CD8-positive, alpha-beta memory T cell (primary cell): ENCODE measurements at regions not wholly inside any gene's neighbourhood (a gene's known extent, or its start where the extent isn't known, plus 50 kb on each side); places are given as distances from the start of the nearest gene placed in this dataset.

Source experiments
- CTCF ChIA-PET: fragments of 350-600 bp; sonication (Branson Sonifier 250); formaldehyde crosslinking; loops from one replicate; lab custom pipeline; 2021; ENCODE audit warnings: antibody characterized with exemption; lab: Charles Lee
- POLR2A ChIA-PET: fragments of 350-600 bp; sonication (Branson Sonifier 250); formaldehyde crosslinking; loops from one replicate; lab custom pipeline; 2021; ENCODE audit warnings: antibody characterized with exemption; lab: Charles Lee
- DNase-seq, 5 donors: peaks; one replicate each; pipeline versions ENCODE4 v3.0.0 to v3.0.0-alpha.2; 2020 to 2022; ENCODE audit warnings: mixed read lengths in 1 of 5
- H3K27ac ChIP-seq: one replicate; pipeline ENCODE4 v1.7.0; 2013; ENCODE audit warnings: low read depth, mild to moderate bottlenecking, low read length, moderate library complexity
- H3K27me3 ChIP-seq: 2 replicates; pipeline ENCODE4 v1.7.0; 2013; ENCODE audit warnings: low read length, mild to moderate bottlenecking; ENCODE audit not compliant: insufficient read depth, poor library complexity, severe bottlenecking
- H3K36me3 ChIP-seq: 2 replicates; pipeline ENCODE4 v1.7.0; 2013; ENCODE audit warnings: mild to moderate bottlenecking, low read length, moderate library complexity; ENCODE audit not compliant: insufficient read depth
- H3K4me1 ChIP-seq: 2 replicates; pipeline ENCODE4 v1.7.0; 2013; ENCODE audit warnings: mild to moderate bottlenecking, low read length, moderate library complexity; ENCODE audit not compliant: insufficient read depth
- H3K4me3 ChIP-seq: 2 replicates; pipeline ENCODE4 v1.7.0; 2013; ENCODE audit warnings: mild to moderate bottlenecking, low read length
- H3K9me3 ChIP-seq: 2 replicates; pipeline ENCODE4 v1.7.0; 2013; ENCODE audit warnings: mild to moderate bottlenecking, low read length
- H3K27ac Mint-ChIP-seq, 8 donors: one replicate each; pipeline ENCODE4 v1.8.0; 2020 to 2021; ENCODE audit warnings: mixed read lengths in 8 of 8, mild to moderate bottlenecking in 6 of 8, inconsistent platforms in 3 of 8, moderate library complexity in 3 of 8
- H3K27me3 Mint-ChIP-seq, 2 donors: one replicate each; pipeline ENCODE4 v1.8.0; 2020 to 2021; ENCODE audit warnings: mixed read lengths in 2 of 2, mild to moderate bottlenecking in 1 of 2, moderate library complexity in 1 of 2
- H3K36me3 Mint-ChIP-seq, 3 donors: one replicate each; pipeline ENCODE4 v1.8.0; 2020 to 2021; ENCODE audit warnings: mixed read lengths in 3 of 3, inconsistent platforms in 1 of 3, mild to moderate bottlenecking in 1 of 3
- H3K4me1 Mint-ChIP-seq, 3 donors: one replicate each; pipeline ENCODE4 v1.8.0; 2020 to 2021; ENCODE audit warnings: mixed read lengths in 3 of 3, inconsistent platforms in 1 of 3, mild to moderate bottlenecking in 1 of 3
- H3K4me3 Mint-ChIP-seq, 7 donors: one replicate each; pipeline ENCODE4 v1.8.0; 2020 to 2021; ENCODE audit warnings: mixed read lengths in 7 of 7, mild to moderate bottlenecking in 6 of 7, moderate library complexity in 4 of 7, inconsistent platforms in 2 of 7
- H3K9me3 Mint-ChIP-seq, 5 donors: one replicate each; pipeline ENCODE4 v1.8.0; 2020 to 2022; ENCODE audit warnings: mixed read lengths in 5 of 5, mild to moderate bottlenecking in 3 of 5, moderate library complexity in 2 of 5, inconsistent platforms in 1 of 5

DNA sequence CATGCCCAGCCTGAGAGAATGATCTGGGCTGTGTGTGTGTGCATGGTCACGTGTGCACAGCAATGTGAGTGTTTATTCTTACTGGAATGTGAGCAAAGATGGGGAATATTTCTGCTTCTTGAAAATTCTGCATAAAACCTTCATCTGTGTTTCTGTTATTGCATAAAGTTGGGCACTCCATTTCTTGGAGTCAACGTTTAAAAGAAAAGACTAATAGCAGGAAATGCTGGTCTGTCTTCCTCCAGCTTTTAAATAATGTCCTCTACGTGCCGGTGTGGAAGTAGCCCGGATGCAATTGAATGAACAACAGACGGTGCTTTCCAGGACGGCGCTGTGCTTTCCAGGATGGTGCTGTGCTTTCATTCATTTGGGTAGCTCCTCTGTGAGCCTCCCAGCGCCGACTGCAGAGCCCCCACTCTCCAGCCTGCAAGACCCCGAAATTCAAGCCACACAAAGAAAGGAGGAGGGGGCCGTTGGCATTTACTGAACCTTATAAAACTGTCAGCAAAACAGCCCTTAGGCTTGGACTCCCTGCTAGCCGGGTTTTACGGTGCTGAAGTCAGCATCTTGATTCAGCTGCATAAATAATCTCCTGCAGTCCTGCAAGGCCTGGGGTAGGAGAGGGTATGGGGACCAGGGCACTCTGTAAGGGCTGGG, 158.2 kb upstream of the PRKCQ start:
- no peak overlapping the region for H3K27ac Mint-ChIP-seq
- Histone ChIP-seq H3K9me3 (no peaks in the 10 kb centered on the region), H3K27me3 (peaks cover 11% of the 10 kb centered on the region), H3K4me1 (no peaks in the 10 kb centered on the region), H3K27ac (no peak overlapping the region), H3K36me3 (no peaks in the 10 kb centered on the region), H3K4me3 (no peak overlapping the region)
- peak overlapping the region in 1 of 7 donors; percentile 48 for H3K4me3 Mint-ChIP-seq
- no peaks in the 10 kb centered on the region for H3K36me3 Mint-ChIP-seq
- DNase-seq = no peak
- H3K4me1 Mint-ChIP-seq = peaks cover 0 to 9% (median 0%) of the 10 kb centered on the region in 3 donors
- H3K27me3 Mint-ChIP-seq = peaks cover 18 to 66% of the 10 kb centered on the region in 2 donors
- ChIA-PET CTCF (no interaction called here), POLR2A (no interaction called here)
- no peaks in the 10 kb centered on the region for H3K9me3 Mint-ChIP-seq

DNA sequence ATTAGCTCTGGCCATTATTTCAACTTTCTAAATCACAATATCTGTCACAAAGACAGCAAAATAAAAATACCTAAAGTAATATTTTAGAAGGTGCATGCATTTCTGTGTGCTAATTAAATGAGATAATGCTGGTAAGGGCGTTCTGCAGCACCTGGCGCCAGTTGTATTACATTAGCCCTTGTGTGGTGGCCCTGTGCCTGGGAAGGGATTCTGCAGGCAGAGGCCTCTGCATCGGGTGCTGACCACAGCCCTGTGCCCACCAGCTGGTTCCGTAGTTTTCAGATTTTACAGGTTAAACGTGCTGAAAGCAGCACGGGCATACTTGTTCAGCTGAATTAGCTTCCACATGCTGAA, 157.7 kb upstream of the PRKCQ start:
- no peaks in the 10 kb centered on the region for H3K9me3 Mint-ChIP-seq
- ChIA-PET CTCF (no interaction called here), POLR2A (no interaction called here)
- DNase-seq = no peak
- no peak overlapping the region for H3K27ac ChIP-seq
- H3K27me3 ChIP-seq = peaks cover 15% of the 10 kb centered on the region
- peaks cover 0 to 9% (median 0%) of the 10 kb centered on the region in 3 donors for H3K4me1 Mint-ChIP-seq
- no peak overlapping the region for H3K4me3 ChIP-seq
- H3K4me1 ChIP-seq = no peaks in the 10 kb centered on the region
- H3K27me3 Mint-ChIP-seq = peaks cover 18 to 70% of the 10 kb centered on the region in 2 donors
- no peak overlapping the region for H3K4me3 Mint-ChIP-seq
- no peaks in the 10 kb centered on the region for H3K36me3 Mint-ChIP-seq
- no peak overlapping the region for H3K27ac Mint-ChIP-seq
- H3K9me3 ChIP-seq = no peaks in the 10 kb centered on the region
- no peaks in the 10 kb centered on the region for H3K36me3 ChIP-seq

DNA sequence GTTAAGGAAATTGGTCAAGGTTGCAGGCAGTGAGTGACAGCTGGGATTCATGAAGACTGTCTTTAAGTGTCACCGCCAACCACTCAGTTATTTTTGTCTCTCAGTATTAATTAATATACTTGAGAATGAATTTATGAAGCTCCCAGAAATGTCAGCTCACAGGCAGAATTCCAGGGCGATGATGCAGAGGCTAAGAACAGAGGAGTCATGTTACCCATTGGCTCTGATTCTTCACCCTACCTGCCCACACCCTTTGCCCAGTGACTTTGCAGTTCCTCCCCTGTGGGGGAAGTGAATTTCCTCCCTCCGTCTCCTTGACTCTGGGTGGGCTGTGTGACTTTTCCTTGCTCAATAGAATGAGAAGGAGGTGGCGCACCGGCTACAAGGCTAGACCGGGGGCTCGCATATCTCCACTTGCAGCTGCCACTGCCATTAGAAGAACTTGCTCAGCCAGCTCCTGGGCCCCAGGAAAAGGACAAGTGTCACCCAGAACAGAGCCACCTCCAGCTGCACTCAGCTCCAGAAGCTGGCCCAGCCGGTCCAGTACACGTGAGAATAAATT, 157.1 kb upstream of the PRKCQ start:
- H3K9me3 Mint-ChIP-seq = no peaks in the 10 kb centered on the region
- CTCF ChIA-PET = no interaction called here
- Histone ChIP-seq H3K27ac (no peak overlapping the region), H3K9me3 (no peaks in the 10 kb centered on the region), H3K4me1 (no peaks in the 10 kb centered on the region), H3K36me3 (no peaks in the 10 kb centered on the region), H3K4me3 (no peak overlapping the region), H3K27me3 (peaks cover 15% of the 10 kb centered on the region)
- peaks cover 18 to 65% of the 10 kb centered on the region in 2 donors for H3K27me3 Mint-ChIP-seq
- no peaks in the 10 kb centered on the region for H3K36me3 Mint-ChIP-seq
- no peak overlapping the region for H3K27ac Mint-ChIP-seq
- DNase-seq = no peak
- peaks cover 0 to 9% (median 0%) of the 10 kb centered on the region in 3 donors for H3K4me1 Mint-ChIP-seq
- no peak overlapping the region for H3K4me3 Mint-ChIP-seq
- POLR2A ChIA-PET = no interaction called here

DNA sequence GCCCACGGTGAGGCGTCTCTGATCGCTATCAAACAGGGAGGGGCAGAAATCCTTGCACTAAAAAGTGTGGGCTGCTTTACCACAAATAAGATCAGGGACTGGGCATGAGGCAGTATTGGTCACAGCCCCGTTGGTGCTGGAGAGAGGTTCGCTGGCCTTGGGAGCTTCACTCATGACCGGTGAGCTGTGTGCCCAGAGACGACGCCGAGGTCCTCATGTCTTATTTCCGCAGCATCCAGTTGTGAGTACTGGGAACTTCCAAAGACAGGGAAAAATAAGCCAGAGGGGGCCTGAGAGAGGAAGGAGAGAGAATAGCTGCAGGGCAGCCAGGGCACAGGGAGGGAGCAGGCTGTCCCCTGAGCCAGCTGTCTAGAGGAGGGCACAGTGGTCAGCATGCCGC, 154.2 kb upstream of the PRKCQ start:
- Mint-ChIP-seq H3K9me3 (no peaks in the 10 kb centered on the region), H3K4me3 (no peak overlapping the region), H3K36me3 (no peaks in the 10 kb centered on the region), H3K27ac (no peak overlapping the region), H3K27me3 (peaks cover 21 to 71% of the 10 kb centered on the region in 2 donors), H3K4me1 (peaks cover 0 to 9% (median 0%) of the 10 kb centered on the region in 3 donors)
- Histone ChIP-seq H3K27me3 (peaks cover 20% of the 10 kb centered on the region), H3K27ac (no peak overlapping the region), H3K4me3 (no peak overlapping the region), H3K36me3 (no peaks in the 10 kb centered on the region), H3K9me3 (no peaks in the 10 kb centered on the region), H3K4me1 (no peaks in the 10 kb centered on the region)
- DNase-seq = no peak
- ChIA-PET CTCF (no interaction called here), POLR2A (no interaction called here)

DNA sequence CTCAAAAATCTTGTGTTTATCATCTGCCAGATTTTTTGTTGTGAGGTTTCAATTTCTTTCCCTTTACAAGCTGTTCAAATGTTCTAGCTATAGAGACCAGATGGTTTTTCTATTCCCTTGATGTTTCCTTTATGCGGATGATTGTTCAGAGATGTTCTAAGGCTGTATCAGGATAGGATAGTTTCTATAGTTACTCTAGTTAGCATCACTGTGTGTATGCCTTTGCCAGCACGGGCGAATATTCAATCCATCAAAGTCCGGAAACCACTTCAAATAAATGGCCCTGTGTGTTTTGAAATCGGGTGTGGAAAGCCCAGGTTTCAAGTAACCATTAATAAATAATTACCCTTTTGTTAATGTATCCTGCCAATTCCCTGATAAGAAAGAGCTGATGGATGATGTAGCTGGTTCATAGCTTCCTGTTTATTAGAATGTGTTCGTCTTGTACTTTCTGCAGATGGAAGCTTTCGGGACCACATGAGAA, 149.8 kb upstream of the PRKCQ start:
- H3K36me3 Mint-ChIP-seq = no peaks in the 10 kb centered on the region
- H3K4me1 Mint-ChIP-seq = no peaks in the 10 kb centered on the region
- no peak overlapping the region for H3K4me3 Mint-ChIP-seq
- Histone ChIP-seq H3K27ac (no peak overlapping the region), H3K4me1 (no peaks in the 10 kb centered on the region), H3K27me3 (peaks cover 14% of the 10 kb centered on the region), H3K4me3 (no peak overlapping the region), H3K36me3 (no peaks in the 10 kb centered on the region), H3K9me3 (no peaks in the 10 kb centered on the region)
- POLR2A ChIA-PET = no interaction called here
- peaks cover 23 to 77% of the 10 kb centered on the region in 2 donors for H3K27me3 Mint-ChIP-seq
- CTCF ChIA-PET = no interaction called here
- no peaks in the 10 kb centered on the region for H3K9me3 Mint-ChIP-seq
- H3K27ac Mint-ChIP-seq = no peak overlapping the region
- no peak for DNase-seq

DNA sequence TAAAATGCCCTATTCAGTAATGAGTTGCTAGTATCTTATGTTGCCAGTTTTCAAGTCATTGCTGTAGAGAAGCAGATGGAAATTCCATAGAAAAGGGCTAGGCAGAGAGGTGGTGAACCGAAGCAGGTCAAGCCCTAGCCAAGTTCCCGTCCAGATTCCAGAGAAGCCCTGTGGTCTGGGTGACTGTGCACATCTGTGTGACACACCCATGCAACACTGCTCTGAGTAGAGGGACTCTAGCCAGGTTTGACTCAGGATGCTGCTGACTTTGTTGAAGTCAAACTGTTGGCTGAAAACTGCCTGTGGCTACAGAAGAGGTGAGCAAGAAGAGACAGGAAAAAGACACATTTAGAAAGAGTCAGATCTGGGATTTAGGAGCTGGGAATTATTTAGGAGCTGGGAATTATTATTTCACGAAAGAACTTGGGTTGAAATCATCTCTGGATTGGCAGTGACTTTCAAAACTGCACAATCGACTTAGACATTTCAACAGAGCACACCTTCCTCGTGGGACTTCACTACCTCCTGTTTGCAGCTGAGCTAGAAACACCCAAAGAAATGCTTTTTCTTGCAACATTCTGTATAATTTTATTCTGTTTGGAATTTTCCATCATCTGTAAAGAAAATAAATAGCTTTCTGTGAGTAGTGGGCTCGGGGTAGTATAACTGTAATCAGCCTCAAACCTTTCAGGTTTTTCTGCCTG, 149.1 kb upstream of the PRKCQ start:
- H3K9me3 ChIP-seq = no peaks in the 10 kb centered on the region
- no peaks in the 10 kb centered on the region for H3K4me1 Mint-ChIP-seq
- H3K9me3 Mint-ChIP-seq = no peaks in the 10 kb centered on the region
- H3K36me3 Mint-ChIP-seq = no peaks in the 10 kb centered on the region
- no peak overlapping the region for H3K27ac ChIP-seq
- no peaks in the 10 kb centered on the region for H3K36me3 ChIP-seq
- no peak for DNase-seq
- H3K4me3 ChIP-seq = no peak overlapping the region
- no peak overlapping the region for H3K4me3 Mint-ChIP-seq
- peaks cover 14% of the 10 kb centered on the region for H3K27me3 ChIP-seq
- H3K27ac Mint-ChIP-seq = no peak overlapping the region
- CTCF ChIA-PET = no interaction called here
- peaks cover 21 to 78% of the 10 kb centered on the region in 2 donors for H3K27me3 Mint-ChIP-seq
- POLR2A ChIA-PET = no interaction called here
- no peaks in the 10 kb centered on the region for H3K4me1 ChIP-seq

DNA sequence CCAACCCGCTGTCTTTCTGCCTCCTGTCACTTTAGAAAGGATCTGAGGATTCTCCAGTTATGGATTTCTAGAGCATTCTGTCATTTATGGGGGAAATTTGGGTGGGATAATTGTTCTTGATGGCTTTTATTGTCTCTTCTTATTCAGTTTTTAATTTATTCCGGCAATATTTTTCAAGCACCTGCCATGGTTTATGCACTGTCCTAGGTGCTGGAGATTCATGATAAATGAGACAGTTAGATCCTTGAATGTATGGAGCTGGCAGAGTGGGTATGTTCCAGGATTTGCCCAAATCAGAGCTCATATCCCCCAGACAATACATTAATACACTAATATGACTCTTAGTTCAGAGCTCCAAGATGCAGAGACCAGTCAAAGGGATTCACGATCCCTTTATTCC, 146.8 kb upstream of the PRKCQ start:
- CTCF ChIA-PET = no interaction called here

DNA sequence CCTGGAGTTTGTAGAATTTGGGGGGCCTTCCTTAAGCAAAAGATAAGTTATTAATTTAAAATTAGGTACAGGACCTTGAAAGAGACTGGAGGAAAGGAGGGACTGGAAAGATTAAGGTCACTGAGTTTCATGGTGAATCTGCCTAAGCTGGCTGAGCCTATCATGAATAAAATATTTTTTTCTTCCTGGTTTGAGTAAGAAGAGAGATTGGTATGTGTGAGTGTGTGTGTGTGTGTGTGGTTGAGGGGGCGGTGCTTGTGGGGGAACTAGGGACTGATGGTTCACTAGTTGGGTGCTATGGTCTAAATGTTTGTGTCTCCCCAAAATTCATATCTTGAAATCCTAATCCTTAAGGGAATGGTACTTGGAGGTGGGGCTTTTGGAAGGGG, 142.5 kb upstream of the PRKCQ start:
- H3K9me3 Mint-ChIP-seq = peaks cover 0 to 2% (median 0%) of the 10 kb centered on the region in 5 donors
- no peaks in the 10 kb centered on the region for H3K4me1 ChIP-seq
- H3K27me3 Mint-ChIP-seq = peaks cover 41 to 84% of the 10 kb centered on the region in 2 donors
- H3K27ac ChIP-seq = no peak overlapping the region
- H3K27me3 ChIP-seq = no peaks in the 10 kb centered on the region
- H3K36me3 Mint-ChIP-seq = peaks cover 0 to 5% (median 0%) of the 10 kb centered on the region in 3 donors
- H3K4me1 Mint-ChIP-seq = no peaks in the 10 kb centered on the region
- no peaks in the 10 kb centered on the region for H3K9me3 ChIP-seq
- ChIA-PET CTCF (no interaction called here), POLR2A (no interaction called here)
- no peak overlapping the region for H3K4me3 Mint-ChIP-seq
- no peak for DNase-seq
- no peak overlapping the region for H3K4me3 ChIP-seq
- H3K27ac Mint-ChIP-seq = no peak overlapping the region
- no peaks in the 10 kb centered on the region for H3K36me3 ChIP-seq

More for the DNA sequence above, 146.8 kb upstream of the PRKCQ start:
- H3K27ac ChIP-seq = no peak overlapping the region
- no peaks in the 10 kb centered on the region for H3K9me3 Mint-ChIP-seq
- H3K27me3 Mint-ChIP-seq = peaks cover 30 to 83% of the 10 kb centered on the region in 2 donors
- H3K4me3 Mint-ChIP-seq = no peak overlapping the region
- H3K36me3 Mint-ChIP-seq = no peaks in the 10 kb centered on the region
- H3K36me3 ChIP-seq = no peaks in the 10 kb centered on the region
- no peaks in the 10 kb centered on the region for H3K9me3 ChIP-seq
- H3K4me1 ChIP-seq = no peaks in the 10 kb centered on the region
- H3K27me3 ChIP-seq = peaks cover 8% of the 10 kb centered on the region
- no peak overlapping the region for H3K27ac Mint-ChIP-seq
- H3K4me1 Mint-ChIP-seq = no peaks in the 10 kb centered on the region
- POLR2A ChIA-PET = no interaction called here
- DNase-seq = no peak
- H3K4me3 ChIP-seq = no peak overlapping the region
